Esophagus muscularis mucosa (tissue), 3 donors: ENCODE measurements at regions not wholly inside any gene's neighbourhood (a gene's known extent, or its start where the extent isn't known, plus 50 kb on each side); places are given as distances from the start of the nearest gene placed in this dataset.

ENCODE experiments used
- CTCF ChIP-seq, 3 experiments: fragments of 200-600 bp in 2 of 3; fragments of 450-650 bp in 1 of 3; sonication (generic) in 2 of 3; IDR thresholded peaks; one replicate each; pipeline ENCODE4 v1.5.1; 2017 to 2019; ENCODE audit warnings: antibody characterized with exemption in 3 of 3, mild to moderate bottlenecking in 2 of 3, moderate library complexity in 1 of 3
- EP300 ChIP-seq: sonication (generic); formaldehyde crosslinking; IDR thresholded peaks from one replicate; pipeline ENCODE4 v1.6.1; 2017; ENCODE audit warnings: antibody characterized with exemption

- no peak for TF ChIP-seq EP300
- no peak for TF ChIP-seq CTCF (IDR thresholded peaks at IDR 0.05)
Observed at GRCh38 chr3:124246376-124246775, 254.5 kb upstream of the ROPN1 start.
